Stimulated activated naive CD8-positive, alpha-beta T cell treated with anti-CD3 and anti-CD28 coated beads, Interleukin-15, amount 100 ng/mL, for 72 hours (primary cell): ENCODE measurements at regions not wholly inside any gene's neighbourhood (a gene's known extent, or its start where the extent isn't known, plus 50 kb on each side); places are given as distances from the start of the nearest gene placed in this dataset.
A peak's percentile ranks its signal among the peaks of the same experiment; 100 is the strongest.

Experiments
- ATAC-seq: fragments of 150-1000 bp; cut with Tn5 transposase; 2 replicates; pipeline ENCODE4 v1.10.0; 2021; ENCODE audit warnings: mild to moderate bottlenecking, moderate library complexity
- DNase-seq, 2 donors: peaks; one replicate each; pipeline ENCODE4 v3.0.0; 2021 to 2022
- H3K27ac Mint-ChIP-seq, 2 donors: one replicate each; pipeline ENCODE4 v1.8.0; 2022; ENCODE audit warnings: mild to moderate bottlenecking in 2 of 2, mixed read lengths in 2 of 2, moderate library complexity in 2 of 2
- H3K27me3 Mint-ChIP-seq: one replicate; pipeline ENCODE4 v1.8.0; 2022; ENCODE audit warnings: mixed read lengths
- H3K4me1 Mint-ChIP-seq: one replicate; pipeline ENCODE4 v1.8.0; 2022; ENCODE audit warnings: mild to moderate bottlenecking, mixed read lengths
- H3K4me3 Mint-ChIP-seq, 2 donors: one replicate each; pipeline ENCODE4 v1.8.0; 2022; ENCODE audit warnings: mild to moderate bottlenecking in 2 of 2, mixed read lengths in 2 of 2, moderate library complexity in 1 of 2
- H3K9me3 Mint-ChIP-seq, 2 donors: one replicate each; pipeline ENCODE4 v1.8.0; 2022; ENCODE audit warnings: mixed read lengths in 2 of 2

DNA sequence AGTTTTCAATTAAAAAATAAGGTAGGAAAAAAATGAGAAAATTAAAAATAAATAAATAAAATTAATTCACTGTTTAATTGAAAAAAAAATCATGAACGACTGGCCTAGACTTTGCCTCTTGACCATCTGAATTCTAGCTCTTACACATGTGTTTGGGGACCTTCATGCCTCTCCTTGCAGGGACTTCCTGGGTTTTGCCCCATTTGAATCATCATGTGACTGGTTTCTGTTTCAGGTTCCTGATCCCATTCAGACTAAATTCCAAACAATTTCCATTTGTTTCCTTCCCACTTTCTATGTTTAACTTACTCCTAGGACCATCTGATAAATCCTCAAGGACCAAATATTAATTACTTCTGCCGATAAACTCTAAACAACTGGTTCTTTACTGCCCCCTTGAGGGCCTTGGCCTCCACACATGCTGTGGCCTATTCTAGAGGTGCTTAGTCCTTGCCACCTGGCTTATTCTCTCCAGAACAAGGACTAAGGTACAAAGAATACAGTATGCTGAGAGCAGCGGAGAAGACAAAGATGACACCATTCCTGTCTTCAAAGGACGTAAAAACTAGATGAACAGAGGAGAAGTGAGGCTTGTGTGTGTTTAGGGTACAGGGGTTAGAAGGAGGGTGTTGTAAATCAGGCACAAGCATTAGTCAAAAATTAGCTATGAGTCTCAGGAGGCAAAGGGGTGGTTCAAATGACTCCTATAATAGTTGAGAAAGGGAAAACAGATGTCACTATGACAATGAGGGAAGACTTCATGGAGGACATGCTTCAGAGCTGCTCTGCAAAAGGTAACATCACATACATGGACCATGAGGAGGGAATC lies 125.8 kb upstream of the AVPR1A start:
- no peaks in the 10 kb centered on the region for H3K27me3 Mint-ChIP-seq
- DNase-seq, result no peak
- no peak for ATAC-seq
- H3K9me3 Mint-ChIP-seq, result peaks cover 0 to 5% of the 10 kb centered on the region in 2 donors
- H3K4me1 Mint-ChIP-seq, result no peaks in the 10 kb centered on the region
- no peak overlapping the region for H3K4me3 Mint-ChIP-seq
- peak overlapping the region in 1 of 2 donors; percentile 3 for H3K27ac Mint-ChIP-seq

DNA sequence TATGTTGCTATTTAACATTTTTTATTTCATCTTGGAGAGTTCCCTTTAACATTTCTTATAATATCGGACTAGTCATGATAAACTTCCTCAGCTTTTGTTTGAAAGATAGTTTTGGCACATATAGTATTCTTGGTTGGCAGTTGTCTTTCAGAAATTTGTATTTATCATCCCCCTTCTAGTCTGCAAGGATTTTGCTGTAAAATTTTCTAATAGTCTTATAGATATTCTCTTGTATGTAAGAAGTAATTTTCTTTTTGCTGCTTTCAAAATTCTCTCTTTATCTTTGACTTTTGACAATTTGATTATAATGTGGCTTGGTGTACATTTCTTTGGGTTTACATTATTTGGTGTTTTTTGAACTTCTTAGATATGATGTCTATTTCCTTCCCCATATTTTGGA lies 116.0 kb upstream of the AVPR1A start:
- Mint-ChIP-seq H3K4me1 (no peaks in the 10 kb centered on the region), H3K9me3 (peaks cover 19 to 36% of the 10 kb centered on the region in 2 donors), H3K27me3 (no peaks in the 10 kb centered on the region), H3K4me3 (no peak overlapping the region), H3K27ac (no peak overlapping the region)
- ATAC-seq, result no peak
- no peak for DNase-seq

DNA sequence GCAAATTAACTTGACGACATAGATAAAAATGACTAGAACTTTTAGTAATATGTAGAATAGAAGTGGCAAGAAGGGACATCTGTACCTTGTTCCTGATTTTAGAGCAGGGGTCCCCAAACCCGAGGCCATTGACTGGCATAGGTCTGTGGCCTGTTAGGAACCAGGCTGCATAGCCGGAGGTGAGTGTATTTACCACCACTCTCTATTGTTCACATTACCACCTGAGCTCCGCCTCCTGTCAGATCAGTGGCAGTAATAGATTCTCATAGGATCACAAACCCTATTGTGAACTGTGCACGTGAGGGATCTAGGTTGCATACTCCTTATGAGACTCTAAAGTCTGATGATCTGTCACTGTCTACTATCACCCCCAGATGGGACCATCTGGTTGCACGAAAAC lies 113.6 kb upstream of the AVPR1A start:
- DNase-seq (no peak), ATAC-seq (no peak)
- no peaks in the 10 kb centered on the region for H3K4me1 Mint-ChIP-seq
- no peak overlapping the region for H3K4me3 Mint-ChIP-seq
- peaks cover 15 to 27% of the 10 kb centered on the region in 2 donors for H3K9me3 Mint-ChIP-seq
- H3K27ac Mint-ChIP-seq, result no peak overlapping the region
- H3K27me3 Mint-ChIP-seq, result no peaks in the 10 kb centered on the region

DNA sequence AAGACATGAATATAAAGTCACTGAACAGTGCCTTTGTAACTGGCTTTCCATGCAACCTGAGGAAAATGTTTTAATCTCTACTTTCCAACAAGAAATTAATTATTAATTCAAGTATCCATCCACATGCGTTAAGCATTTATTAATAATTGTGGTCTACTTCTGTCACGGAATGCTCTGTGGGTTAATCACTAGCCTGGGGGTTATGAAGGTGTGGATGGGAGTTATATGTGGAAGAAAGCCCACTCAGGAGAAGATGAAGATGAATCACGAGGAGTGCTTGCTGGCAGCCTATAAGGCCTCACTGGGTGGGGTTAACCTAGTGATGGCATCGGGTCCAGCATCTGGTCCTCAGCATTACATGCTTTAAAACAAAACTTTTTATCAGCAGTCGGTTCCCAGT lies 99.5 kb upstream of the AVPR1A start:
- no peaks in the 10 kb centered on the region for H3K27me3 Mint-ChIP-seq
- H3K4me1 Mint-ChIP-seq, result no peaks in the 10 kb centered on the region

DNA sequence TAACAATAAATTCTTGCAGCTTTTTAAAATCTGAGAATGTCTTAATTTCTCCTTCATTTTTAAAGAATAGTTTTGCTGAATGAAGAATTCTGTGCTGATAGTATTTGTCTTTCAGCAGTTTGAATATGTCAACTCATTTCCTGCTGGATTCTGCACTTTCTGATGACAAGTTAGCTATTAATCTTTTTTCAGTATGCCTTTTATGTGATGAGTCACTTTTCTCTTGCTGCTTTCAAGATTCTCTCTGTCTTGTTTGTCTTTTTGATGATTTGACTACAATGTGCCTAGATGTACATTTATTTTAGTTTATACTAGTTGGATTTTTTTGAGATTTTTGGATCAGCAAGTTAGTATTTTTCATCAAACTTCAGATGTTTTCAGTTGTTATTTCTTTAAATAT lies 87.9 kb upstream of the AVPR1A start:
- Mint-ChIP-seq H3K4me3 (no peak overlapping the region), H3K27ac (no peak overlapping the region), H3K27me3 (no peaks in the 10 kb centered on the region), H3K4me1 (no peaks in the 10 kb centered on the region), H3K9me3 (peaks cover 0 to 5% of the 10 kb centered on the region in 2 donors)
- DNase-seq (no peak), ATAC-seq (no peak)

More for the DNA sequence above, 99.5 kb upstream of the AVPR1A start:
- DNase-seq (no peak), ATAC-seq (no peak)
- no peaks in the 10 kb centered on the region for H3K9me3 Mint-ChIP-seq
- no peak overlapping the region for H3K27ac Mint-ChIP-seq
- no peak overlapping the region for H3K4me3 Mint-ChIP-seq

DNA sequence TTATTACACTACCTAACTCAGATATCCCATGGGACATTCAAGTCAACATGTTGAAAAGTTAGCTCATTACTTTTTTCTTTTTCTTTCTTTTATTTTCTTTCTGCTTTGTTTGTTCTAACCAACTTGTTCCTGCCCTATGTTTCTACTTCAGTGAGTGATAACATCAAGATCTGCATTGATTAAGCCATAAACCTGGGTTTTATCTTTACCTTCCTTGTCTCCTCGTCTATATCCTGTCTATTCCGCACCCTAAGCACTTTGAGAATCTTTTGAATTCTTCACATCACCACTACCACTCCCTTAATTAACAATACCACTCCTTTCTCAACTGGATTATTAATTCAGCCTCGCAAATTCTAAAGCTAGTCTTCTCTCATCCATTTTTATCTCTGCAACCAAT lies 81.9 kb upstream of the AVPR1A start:
- DNase-seq, result no peak
- H3K9me3 Mint-ChIP-seq, result peaks cover 3 to 6% of the 10 kb centered on the region in 2 donors
- no peaks in the 10 kb centered on the region for H3K4me1 Mint-ChIP-seq
- no peaks in the 10 kb centered on the region for H3K27me3 Mint-ChIP-seq
- no peak overlapping the region for H3K27ac Mint-ChIP-seq
- no peak overlapping the region for H3K4me3 Mint-ChIP-seq
- ATAC-seq, result no peak

DNA sequence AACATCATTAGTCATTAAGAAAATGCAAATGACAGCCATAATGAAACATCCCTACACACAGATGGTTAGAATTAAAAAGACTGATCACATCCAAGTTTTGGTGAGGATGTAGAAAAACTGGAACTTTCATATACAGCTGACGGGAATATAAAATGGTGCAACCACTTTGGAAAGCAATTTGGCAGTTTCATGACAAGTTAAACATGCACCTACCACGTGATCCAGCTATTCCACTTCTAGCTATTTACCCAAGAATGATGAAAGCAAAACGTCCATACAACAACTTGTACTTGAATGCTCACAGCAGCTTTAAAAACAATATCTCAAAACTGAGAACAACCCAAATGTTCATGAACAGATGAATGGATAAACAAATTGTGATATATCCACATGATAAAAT lies 77.9 kb upstream of the AVPR1A start:
- Mint-ChIP-seq H3K4me3 (no peak overlapping the region), H3K4me1 (no peaks in the 10 kb centered on the region), H3K27ac (no peak overlapping the region), H3K9me3 (peaks cover 3 to 6% of the 10 kb centered on the region in 2 donors), H3K27me3 (no peaks in the 10 kb centered on the region)
- ATAC-seq (no peak), DNase-seq (no peak)

DNA sequence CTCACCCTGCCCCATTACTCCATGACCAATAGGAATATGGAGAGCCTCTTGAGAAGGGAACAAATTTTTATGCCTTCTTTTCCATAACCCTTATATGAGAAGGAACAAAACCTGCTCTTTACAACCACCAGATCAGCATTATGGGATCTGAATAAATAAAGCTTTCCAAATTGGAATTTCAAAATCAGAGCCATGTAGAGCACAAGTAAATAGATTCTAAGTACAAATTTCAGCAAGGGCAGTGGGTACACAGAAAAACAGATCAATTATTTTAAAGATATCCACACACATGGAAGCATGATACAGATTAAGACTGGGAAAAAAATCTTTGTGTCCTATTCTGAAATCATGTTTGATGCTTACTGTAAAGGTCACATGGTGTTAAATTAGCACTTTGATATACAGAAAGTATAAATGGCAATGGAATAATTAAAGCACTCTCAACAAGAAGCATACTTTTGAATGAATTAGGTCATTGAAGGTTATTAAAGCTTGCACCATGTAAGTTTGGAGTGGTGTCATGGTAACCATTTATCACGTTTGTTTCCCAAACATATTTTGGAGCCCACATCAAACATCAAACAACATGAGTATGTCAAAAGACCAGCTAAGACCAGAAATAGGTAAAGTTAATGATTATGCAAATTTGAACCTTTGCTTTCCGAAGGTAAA lies 75.9 kb upstream of the AVPR1A start:
- no peaks in the 10 kb centered on the region for H3K27me3 Mint-ChIP-seq
- ATAC-seq (no peak), DNase-seq (no peak)
- peaks cover 0 to 6% of the 10 kb centered on the region in 2 donors for H3K9me3 Mint-ChIP-seq
- H3K4me3 Mint-ChIP-seq, result no peak overlapping the region
- H3K27ac Mint-ChIP-seq, result no peak overlapping the region
- H3K4me1 Mint-ChIP-seq, result no peaks in the 10 kb centered on the region

DNA sequence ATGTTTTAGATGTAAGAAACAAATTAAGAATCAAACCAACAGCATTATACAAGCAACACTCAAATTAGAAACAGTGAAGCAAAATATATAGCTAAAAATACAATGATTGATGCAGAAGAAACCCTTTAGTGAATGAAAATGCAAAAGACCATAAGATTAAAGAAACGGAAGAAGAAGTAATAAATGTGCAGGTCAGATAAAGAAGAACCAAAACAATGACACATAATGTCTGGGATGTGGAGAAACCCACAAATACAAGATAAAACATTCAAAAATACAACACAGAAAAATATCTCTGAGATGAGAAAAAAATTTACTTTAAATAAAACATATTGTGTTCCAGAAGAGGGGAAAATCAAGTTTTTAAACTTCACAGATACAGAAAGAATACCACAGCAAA lies 73.4 kb upstream of the AVPR1A start:
- Mint-ChIP-seq H3K4me1 (no peaks in the 10 kb centered on the region), H3K27me3 (no peaks in the 10 kb centered on the region), H3K9me3 (no peaks in the 10 kb centered on the region), H3K27ac (no peak overlapping the region), H3K4me3 (no peak overlapping the region)
- no peak for DNase-seq
- ATAC-seq, result no peak

DNA sequence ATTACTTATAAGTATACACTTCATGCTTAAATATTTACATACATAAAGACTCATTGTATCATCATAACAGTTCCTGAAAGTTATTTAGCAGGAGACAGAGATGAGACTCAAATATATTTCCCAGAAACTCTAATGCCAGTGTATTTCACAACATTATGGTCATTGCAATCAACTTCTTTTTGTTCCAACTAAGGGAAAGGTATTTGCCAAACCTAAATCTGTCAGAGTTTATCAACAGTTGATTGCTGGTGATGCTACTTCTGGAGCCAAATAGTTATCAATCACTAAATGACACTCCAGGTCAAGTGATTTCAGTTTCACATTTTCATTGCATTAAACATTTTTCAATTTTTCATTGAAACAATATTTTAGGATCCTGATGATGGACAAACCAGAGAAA lies 72.1 kb upstream of the AVPR1A start:
- no peak overlapping the region for H3K27ac Mint-ChIP-seq
- H3K4me1 Mint-ChIP-seq, result no peaks in the 10 kb centered on the region
- no peak for ATAC-seq
- H3K27me3 Mint-ChIP-seq, result no peaks in the 10 kb centered on the region
- no peak overlapping the region for H3K4me3 Mint-ChIP-seq
- H3K9me3 Mint-ChIP-seq, result no peaks in the 10 kb centered on the region
- DNase-seq, result no peak

DNA sequence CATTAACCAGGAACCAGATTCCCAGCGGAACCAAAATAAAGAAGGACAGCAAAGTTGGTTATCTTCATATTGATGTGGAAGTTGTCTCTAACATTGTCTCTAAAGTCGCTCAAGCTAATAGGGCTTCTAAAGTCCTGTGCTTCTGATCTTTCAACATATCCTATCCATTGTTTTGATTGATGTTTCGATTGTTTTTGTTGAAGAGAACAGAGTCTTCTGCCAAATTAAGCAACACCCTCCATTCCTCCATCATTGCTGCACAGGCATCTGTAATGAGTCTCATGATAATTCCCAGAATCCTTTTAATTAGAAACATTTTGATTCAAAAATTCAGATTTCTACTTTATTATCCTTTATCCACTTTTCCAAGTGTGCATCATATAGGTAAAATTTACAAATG lies 71.6 kb upstream of the AVPR1A start:
- Mint-ChIP-seq H3K4me1 (no peaks in the 10 kb centered on the region), H3K4me3 (no peak overlapping the region), H3K27ac (no peak overlapping the region), H3K27me3 (no peaks in the 10 kb centered on the region), H3K9me3 (no peaks in the 10 kb centered on the region)
- ATAC-seq (no peak), DNase-seq (no peak)

DNA sequence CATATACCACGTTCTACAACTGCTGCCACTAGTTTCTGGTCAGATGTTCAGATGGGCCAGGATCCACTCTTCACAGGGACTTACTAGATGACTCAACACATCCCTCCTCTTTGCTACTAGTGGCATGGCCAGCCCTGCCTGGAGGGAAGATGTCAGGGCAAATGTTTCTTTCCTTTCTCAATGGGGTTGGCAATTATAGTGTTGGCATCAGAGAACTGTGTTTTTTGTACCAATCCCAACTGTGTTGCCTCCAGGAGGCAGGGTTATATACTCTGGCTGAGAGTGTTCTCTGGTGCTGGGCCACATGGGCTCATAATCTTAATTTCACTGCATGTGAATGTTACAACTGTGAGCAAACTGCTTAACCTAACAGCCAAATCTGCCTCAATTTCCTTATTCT lies 69.9 kb upstream of the AVPR1A start:
- Mint-ChIP-seq H3K9me3 (no peaks in the 10 kb centered on the region), H3K27ac (no peak overlapping the region), H3K4me1 (no peaks in the 10 kb centered on the region), H3K27me3 (no peaks in the 10 kb centered on the region), H3K4me3 (no peak overlapping the region)
- DNase-seq (no peak), ATAC-seq (no peak)

DNA sequence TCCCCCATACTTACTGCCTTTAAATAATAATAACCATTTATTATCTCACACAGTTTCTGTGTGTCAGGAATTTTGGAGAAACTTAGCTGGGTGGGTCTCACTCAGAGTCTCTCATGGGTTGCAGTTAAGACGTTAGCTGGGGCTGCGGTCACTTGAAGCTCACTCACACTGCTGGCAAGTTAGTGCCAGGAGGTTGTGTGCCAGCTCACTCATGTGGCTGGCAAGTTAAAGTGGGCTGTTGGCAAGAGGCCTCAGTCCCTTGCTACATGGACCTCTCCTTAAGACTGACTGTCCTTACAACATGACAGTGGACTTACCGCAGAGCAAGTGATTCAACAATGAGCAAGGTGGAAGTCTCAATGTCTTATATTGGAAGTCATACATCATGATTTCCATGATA lies 61.3 kb upstream of the AVPR1A start:
- ATAC-seq, result no peak
- no peak overlapping the region for H3K4me3 Mint-ChIP-seq

DNA sequence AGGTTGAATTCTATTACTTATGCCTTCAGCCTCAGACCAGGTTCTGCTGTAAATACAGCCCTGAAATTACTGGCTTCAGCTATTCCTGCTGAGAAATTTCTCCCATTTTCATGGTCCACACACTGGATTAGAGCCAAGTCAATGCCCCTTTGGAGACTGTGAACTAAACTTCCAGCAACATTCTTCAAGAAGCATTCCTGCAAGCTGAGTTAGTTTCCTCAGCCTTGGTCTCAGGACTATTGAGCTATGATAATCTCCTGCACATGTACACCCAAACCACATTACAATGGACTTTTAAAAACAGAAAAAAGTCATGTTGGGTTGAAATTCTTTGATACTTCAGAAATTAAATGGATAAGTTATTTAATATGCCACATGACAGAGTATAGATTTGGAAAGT lies 58.0 kb upstream of the AVPR1A start:
- Mint-ChIP-seq H3K4me1 (no peaks in the 10 kb centered on the region), H3K4me3 (no peak overlapping the region), H3K27ac (no peak overlapping the region), H3K9me3 (peaks cover 0 to 7% of the 10 kb centered on the region in 2 donors), H3K27me3 (no peaks in the 10 kb centered on the region)
- ATAC-seq (no peak), DNase-seq (no peak)

More for the DNA sequence above, 61.3 kb upstream of the AVPR1A start:
- H3K4me1 Mint-ChIP-seq, result no peaks in the 10 kb centered on the region
- no peaks in the 10 kb centered on the region for H3K27me3 Mint-ChIP-seq
- no peak for DNase-seq
- no peak overlapping the region for H3K27ac Mint-ChIP-seq
- no peaks in the 10 kb centered on the region for H3K9me3 Mint-ChIP-seq

DNA sequence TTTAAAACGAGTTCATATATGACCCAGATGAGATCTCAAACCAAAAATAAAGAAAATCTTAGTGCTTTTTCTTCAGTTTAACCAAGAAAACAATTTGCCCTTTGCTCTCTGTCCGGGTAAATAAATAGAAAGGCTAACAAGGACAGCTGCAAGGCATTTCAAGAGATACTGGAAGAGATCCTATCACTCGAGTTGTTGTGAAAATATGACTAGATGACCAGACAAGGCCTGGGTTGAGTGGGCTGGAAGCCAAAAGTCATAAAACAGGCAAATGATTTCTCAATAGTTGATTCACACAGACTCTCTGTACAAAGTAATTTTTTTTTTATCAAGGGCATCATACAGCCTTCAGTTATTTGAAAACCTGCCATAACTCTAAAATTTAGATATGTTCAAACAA lies 55.9 kb upstream of the AVPR1A start:
- Mint-ChIP-seq H3K4me1 (no peaks in the 10 kb centered on the region), H3K27ac (no peak overlapping the region), H3K9me3 (peaks cover 0 to 7% of the 10 kb centered on the region in 2 donors), H3K27me3 (no peaks in the 10 kb centered on the region), H3K4me3 (no peak overlapping the region)
- DNase-seq (no peak), ATAC-seq (no peak)

DNA sequence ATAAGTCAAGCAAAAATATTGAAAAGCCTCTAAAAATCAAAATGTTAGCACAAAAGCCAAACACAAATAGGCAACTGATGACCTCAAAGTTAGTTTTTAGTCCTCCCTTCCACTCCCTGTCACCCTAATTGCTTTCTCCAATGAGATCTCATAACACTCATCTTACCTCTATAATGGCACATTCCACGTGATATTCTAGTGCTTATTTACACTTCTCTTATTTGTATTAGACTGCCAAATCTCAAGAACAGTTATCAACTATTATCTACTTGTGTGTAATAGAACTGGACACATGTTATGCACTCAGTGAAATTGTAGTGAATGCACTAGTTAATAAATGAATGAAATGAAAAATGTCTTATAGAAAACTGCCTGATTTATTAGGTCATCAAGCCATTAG lies 55.5 kb upstream of the AVPR1A start:
- no peaks in the 10 kb centered on the region for H3K4me1 Mint-ChIP-seq
- no peak overlapping the region for H3K27ac Mint-ChIP-seq
- H3K9me3 Mint-ChIP-seq, result peaks cover 0 to 7% of the 10 kb centered on the region in 2 donors
- no peaks in the 10 kb centered on the region for H3K27me3 Mint-ChIP-seq
- no peak for DNase-seq
- no peak for ATAC-seq
- H3K4me3 Mint-ChIP-seq, result no peak overlapping the region
